ENCODE measurements at regions not wholly inside any gene's neighbourhood (a gene's known extent, or its start where the extent isn't known, plus 50 kb on each side); places are given as distances from the start of the nearest gene placed in this dataset.

DNA sequence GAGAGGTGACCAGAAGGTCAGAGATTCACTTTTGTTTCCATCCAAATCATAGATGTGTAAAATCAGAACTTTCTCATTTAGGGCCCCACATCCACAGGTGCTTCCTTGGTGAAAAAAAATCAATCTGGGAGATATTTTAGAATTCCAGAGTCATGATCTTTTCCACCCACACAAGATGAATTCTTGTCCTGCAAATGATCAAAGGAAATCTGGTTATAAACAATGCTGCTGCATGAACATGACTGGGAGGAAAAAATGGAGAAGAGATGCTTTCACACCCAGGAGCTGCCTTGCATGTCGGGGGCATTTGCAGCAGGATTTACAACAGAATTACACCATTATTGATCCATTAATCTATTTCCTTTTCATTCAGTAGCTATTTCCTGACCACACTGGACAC lies 106.5 kb upstream of the TMEM72 start:
- TF ChIP-seq TCF12 (IDR thresholded peaks at IDR 0.05; ENCODE audit: low read depth) (no peak), RAD21 (IDR thresholded peaks at IDR 0.05; ENCODE audit: low read depth) (no peak), CEBPB (IDR thresholded peaks at IDR 0.05) (no peak), YY1 (IDR thresholded peaks at IDR 0.05; ENCODE audit: low read depth) (no peak), FOXM1 (IDR thresholded peaks at IDR 0.05; ENCODE audit: borderline replicate concordance, low read depth) (no peak), EP300 (IDR thresholded peaks at IDR 0.05; ENCODE audit: borderline replicate concordance) (no peak), EGR1 (IDR thresholded peaks at IDR 0.05) (no peak), TAF1 (IDR thresholded peaks at IDR 0.05; ENCODE audit: low read depth) (no peak), ZBTB7A (IDR thresholded peaks at IDR 0.05; ENCODE audit: low read depth) (no peak), NFIC (IDR thresholded peaks at IDR 0.05) (no peak), CREB1 (IDR thresholded peaks at IDR 0.05; ENCODE audit: low read depth) (no peak), TEAD4 (IDR thresholded peaks at IDR 0.05) (no peak)
- TF ChIP-seq, protein P1, sequence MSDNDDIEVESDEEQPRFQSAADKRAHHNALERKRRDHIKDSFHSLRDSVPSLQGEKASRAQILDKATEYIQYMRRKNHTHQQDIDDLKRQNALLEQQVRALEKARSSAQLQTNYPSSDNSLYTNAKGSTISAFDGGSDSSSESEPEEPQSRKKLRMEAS (IDR thresholded peaks at IDR 0.05), result no peak
- TF ChIP-seq, protein P2, sequence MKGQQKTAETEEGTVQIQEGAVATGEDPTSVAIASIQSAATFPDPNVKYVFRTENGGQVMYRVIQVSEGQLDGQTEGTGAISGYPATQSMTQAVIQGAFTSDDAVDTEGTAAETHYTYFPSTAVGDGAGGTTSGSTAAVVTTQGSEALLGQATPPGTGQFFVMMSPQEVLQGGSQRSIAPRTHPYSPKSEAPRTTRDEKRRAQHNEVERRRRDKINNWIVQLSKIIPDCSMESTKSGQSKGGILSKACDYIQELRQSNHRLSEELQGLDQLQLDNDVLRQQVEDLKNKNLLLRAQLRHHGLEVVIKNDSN (IDR thresholded peaks at IDR 0.05), result no peak
- TF ChIP-seq, protein P3, sequence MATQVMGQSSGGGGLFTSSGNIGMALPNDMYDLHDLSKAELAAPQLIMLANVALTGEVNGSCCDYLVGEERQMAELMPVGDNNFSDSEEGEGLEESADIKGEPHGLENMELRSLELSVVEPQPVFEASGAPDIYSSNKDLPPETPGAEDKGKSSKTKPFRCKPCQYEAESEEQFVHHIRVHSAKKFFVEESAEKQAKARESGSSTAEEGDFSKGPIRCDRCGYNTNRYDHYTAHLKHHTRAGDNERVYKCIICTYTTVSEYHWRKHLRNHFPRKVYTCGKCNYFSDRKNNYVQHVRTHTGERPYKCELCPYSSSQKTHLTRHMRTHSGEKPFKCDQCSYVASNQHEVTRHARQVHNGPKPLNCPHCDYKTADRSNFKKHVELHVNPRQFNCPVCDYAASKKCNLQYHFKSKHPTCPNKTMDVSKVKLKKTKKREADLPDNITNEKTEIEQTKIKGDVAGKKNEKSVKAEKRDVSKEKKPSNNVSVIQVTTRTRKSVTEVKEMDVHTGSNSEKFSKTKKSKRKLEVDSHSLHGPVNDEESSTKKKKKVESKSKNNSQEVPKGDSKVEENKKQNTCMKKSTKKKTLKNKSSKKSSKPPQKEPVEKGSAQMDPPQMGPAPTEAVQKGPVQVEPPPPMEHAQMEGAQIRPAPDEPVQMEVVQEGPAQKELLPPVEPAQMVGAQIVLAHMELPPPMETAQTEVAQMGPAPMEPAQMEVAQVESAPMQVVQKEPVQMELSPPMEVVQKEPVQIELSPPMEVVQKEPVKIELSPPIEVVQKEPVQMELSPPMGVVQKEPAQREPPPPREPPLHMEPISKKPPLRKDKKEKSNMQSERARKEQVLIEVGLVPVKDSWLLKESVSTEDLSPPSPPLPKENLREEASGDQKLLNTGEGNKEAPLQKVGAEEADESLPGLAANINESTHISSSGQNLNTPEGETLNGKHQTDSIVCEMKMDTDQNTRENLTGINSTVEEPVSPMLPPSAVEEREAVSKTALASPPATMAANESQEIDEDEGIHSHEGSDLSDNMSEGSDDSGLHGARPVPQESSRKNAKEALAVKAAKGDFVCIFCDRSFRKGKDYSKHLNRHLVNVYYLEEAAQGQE (IDR thresholded peaks at IDR 0.05; ENCODE audit: low read depth), result no peak

DNA sequence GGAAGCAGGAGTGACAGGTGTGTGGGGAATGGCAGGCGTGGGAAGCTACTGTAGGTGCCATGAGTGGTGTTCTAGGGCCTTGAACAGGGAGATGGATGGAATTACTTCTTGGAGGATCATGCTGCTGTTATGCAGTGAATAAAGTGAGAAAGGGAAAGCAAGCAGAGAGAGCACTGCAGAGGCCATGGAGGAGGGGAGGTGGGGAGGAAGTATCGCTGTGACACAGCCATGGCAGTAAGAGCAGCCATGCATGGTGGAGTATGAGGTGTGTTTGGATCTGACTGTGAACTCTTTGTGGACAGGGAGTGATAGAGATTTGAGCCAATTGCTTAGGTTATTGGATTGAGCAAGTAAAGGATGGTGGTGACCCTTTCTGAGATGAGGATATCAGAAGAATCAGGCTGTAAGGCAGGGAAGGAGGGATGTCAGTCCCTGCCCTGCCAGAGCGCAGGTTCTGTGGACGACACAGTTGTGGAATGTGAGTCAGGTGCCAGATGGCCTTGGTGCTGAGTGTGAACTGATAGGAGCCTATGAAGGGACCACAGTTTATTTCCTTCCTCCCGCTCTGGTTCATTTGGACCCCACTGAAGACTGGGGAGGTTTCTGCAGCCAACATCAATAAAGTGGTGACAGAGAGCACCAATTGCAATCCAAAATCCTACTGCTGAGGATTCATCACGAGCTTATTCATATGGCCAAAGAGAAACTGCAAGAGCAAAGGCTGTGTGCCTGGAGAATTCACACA lies 105.5 kb upstream of the TMEM72 start:
- TF ChIP-seq ZBTB7A (IDR thresholded peaks at IDR 0.05; ENCODE audit: low read depth) (no peak), RAD21 (IDR thresholded peaks at IDR 0.05; ENCODE audit: low read depth) (no peak), TEAD4 (IDR thresholded peaks at IDR 0.05) (no peak), TCF12 (IDR thresholded peaks at IDR 0.05; ENCODE audit: low read depth) (no peak), TAF1 (IDR thresholded peaks at IDR 0.05; ENCODE audit: low read depth) (no peak), NFIC (IDR thresholded peaks at IDR 0.05) (no peak), CREB1 (IDR thresholded peaks at IDR 0.05; ENCODE audit: low read depth) (no peak), YY1 (IDR thresholded peaks at IDR 0.05; ENCODE audit: low read depth) (no peak), EGR1 (IDR thresholded peaks at IDR 0.05) (no peak), EP300 (IDR thresholded peaks at IDR 0.05; ENCODE audit: borderline replicate concordance) (no peak), FOXM1 (IDR thresholded peaks at IDR 0.05; ENCODE audit: borderline replicate concordance, low read depth) (no peak), CEBPB (IDR thresholded peaks at IDR 0.05) (no peak)
- TF ChIP-seq, protein P1 (IDR thresholded peaks at IDR 0.05), result no peak
- TF ChIP-seq, protein P3 (IDR thresholded peaks at IDR 0.05; ENCODE audit: low read depth), result no peak
- TF ChIP-seq, protein P2 (IDR thresholded peaks at IDR 0.05), result no peak

DNA sequence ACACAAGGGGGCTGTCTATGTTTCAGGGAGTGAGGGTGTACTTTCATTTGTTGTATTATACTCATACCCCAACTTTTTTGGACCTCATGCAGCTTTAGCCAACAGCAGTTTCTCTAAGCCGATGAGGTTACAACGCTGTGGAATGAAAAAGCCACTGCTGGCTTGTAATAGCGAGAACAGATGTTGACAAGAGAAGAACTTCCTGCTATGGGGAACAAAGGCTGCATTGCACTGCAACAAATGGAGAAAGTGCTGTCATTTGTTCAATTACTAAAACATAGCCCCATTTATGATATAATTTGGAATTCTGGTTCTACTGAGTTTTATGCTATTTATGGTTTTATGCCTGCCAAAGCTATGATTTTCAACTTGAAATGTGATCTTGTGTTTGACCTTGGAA lies 104.2 kb upstream of the TMEM72 start:
- TF ChIP-seq TEAD4 (IDR thresholded peaks at IDR 0.05) (no peak), TCF12 (IDR thresholded peaks at IDR 0.05; ENCODE audit: low read depth) (no peak), ZBTB7A (IDR thresholded peaks at IDR 0.05; ENCODE audit: low read depth) (no peak), EGR1 (IDR thresholded peaks at IDR 0.05) (no peak), NFIC (IDR thresholded peaks at IDR 0.05) (no peak), RAD21 (IDR thresholded peaks at IDR 0.05; ENCODE audit: low read depth) (no peak), YY1 (IDR thresholded peaks at IDR 0.05; ENCODE audit: low read depth) (no peak), CREB1 (IDR thresholded peaks at IDR 0.05; ENCODE audit: low read depth) (no peak), FOXM1 (IDR thresholded peaks at IDR 0.05; ENCODE audit: borderline replicate concordance, low read depth) (no peak), TAF1 (IDR thresholded peaks at IDR 0.05; ENCODE audit: low read depth) (no peak), EP300 (IDR thresholded peaks at IDR 0.05; ENCODE audit: borderline replicate concordance) (no peak)
- TF ChIP-seq, protein P2 (IDR thresholded peaks at IDR 0.05), result no peak
- TF ChIP-seq, protein P3 (IDR thresholded peaks at IDR 0.05; ENCODE audit: low read depth), result no peak
- TF ChIP-seq, protein P1 (IDR thresholded peaks at IDR 0.05), result no peak
